ENCODE measurements at regions not wholly inside any gene's neighbourhood (a gene's known extent, or its start where the extent isn't known, plus 50 kb on each side); places are given as distances from the start of the nearest gene placed in this dataset.

DNA sequence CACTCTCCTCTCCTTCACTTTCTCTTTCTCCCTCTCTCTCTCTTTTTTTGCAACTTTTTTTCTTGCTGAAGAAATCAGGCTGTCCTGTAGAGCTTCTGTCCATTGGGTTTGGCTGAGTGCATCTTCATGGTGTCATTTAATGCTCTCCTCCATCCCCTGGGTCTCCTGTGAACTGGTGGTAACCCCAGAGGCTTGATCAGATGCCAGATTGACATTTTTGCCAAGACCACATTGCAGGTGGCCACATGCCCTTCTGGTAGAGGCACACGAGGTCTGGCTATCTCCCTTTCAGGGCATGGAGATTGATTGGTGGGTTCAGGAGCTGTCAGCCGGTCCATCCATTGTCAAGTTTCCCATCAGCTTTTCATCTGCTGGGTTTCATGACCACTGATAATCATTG is 188.3 kb upstream of the MYL2 start:
- H3K18ac ChIP-seq (ENCODE audit: low read length), result no peak overlapping the region
- H2AK5ac ChIP-seq (ENCODE audit: low read length), result no peak overlapping the region
- H3K9ac ChIP-seq (ENCODE audit: low read length), result no peak overlapping the region
- H3K4ac ChIP-seq (ENCODE audit: low read depth, low read length), result no peak overlapping the region
- H3K27me3 ChIP-seq (ENCODE audit: insufficient read depth, low read length), result no peaks in the 10 kb centered on the region
- WGBS (ENCODE audit: extremely low coverage, insufficient coverage, insufficient read length), result no CpG with 5 or more reads among the region's 2 CpGs
- no peak overlapping the region for H3K4me2 ChIP-seq (ENCODE audit: low read length)
- H3K4me3 ChIP-seq (ENCODE audit: low read depth, low read length), result no peak overlapping the region
- H3K23ac ChIP-seq (ENCODE audit: low read length), result no peak overlapping the region
- DNase-seq, result no peak
- no peaks in the 10 kb centered on the region for H3K79me1 ChIP-seq (ENCODE audit: low read length)
- H4K91ac ChIP-seq (ENCODE audit: low read depth, low read length), result no peak overlapping the region
- H4K8ac ChIP-seq (ENCODE audit: low read depth, low read length), result no peak overlapping the region
- H3K79me2 ChIP-seq (ENCODE audit: control insufficient read depth, insufficient read depth, low read length, poor library complexity), result no peaks in the 10 kb centered on the region
- H2AFZ ChIP-seq (ENCODE audit: insufficient read depth, low read length, poor library complexity), result no peak overlapping the region
- H3K27ac ChIP-seq (ENCODE audit: low read depth, low read length), result no peak overlapping the region
- H3K14ac ChIP-seq (ENCODE audit: low read length), result no peak overlapping the region
- no peak overlapping the region for H2BK5ac ChIP-seq (ENCODE audit: low read depth, low read length, poor library complexity)
- H3K36me3 ChIP-seq (ENCODE audit: control insufficient read depth in 1 of 2, insufficient read depth in 2 of 2, low read length in 2 of 2), result no peaks in the 10 kb centered on the region
- H3K9me3 ChIP-seq (ENCODE audit: insufficient read depth, low read depth, low read length), result peaks cover 3% of the 10 kb centered on the region
- no peak overlapping the region for H2BK120ac ChIP-seq (ENCODE audit: insufficient read depth, low read length, poor library complexity)
- no peak overlapping the region for H2BK12ac ChIP-seq (ENCODE audit: low read length)
- no peaks in the 10 kb centered on the region for H3K4me1 ChIP-seq (ENCODE audit: control insufficient read depth in 1 of 2, insufficient read depth in 2 of 2, low read length in 2 of 2)
- no peak overlapping the region for H4K12ac ChIP-seq (ENCODE audit: low read depth, low read length)

DNA sequence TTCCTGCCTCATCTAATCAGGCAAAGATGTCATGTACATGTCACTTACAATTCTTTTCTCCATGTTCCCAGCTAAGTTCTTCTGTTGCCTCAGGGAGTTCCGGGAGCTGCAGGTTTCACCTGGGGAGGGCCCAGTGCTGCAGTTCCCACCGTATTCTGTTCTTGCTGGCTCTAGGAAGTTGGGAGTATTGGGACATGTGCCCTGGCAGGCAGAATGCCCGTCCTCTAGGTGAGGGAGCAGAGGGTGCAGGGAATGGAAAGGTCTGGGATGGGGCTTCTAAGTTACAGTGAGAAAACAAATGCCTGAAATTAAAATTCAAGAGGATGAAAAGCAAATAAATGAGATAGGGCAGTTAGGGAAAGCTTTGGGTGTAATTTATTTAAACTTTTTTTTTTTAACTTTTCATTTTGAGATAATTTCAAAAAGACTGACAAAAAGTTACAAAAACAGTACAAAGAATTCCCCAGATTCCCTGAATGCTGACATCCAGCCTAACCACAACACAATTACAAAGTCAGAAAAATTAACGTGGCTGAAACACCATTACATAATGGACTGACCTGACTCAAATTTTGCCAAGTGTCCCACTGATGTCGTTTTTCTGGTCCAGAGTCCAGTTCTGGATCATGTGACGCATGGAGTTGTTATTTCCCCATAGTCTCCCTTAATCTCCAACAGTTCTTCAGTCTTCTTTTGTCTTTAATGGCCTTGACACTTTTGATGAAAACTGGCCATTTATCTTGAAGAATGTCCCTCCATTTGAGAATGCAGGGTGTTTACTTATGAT is 187.2 kb upstream of the MYL2 start:
- Histone ChIP-seq H3K4me3 (ENCODE audit: low read depth, low read length) (no peak overlapping the region), H2BK12ac (ENCODE audit: low read length) (no peak overlapping the region), H3K18ac (ENCODE audit: low read length) (no peak overlapping the region), H3K9me3 (ENCODE audit: insufficient read depth, low read depth, low read length) (peaks cover 3% of the 10 kb centered on the region), H3K4me1 (ENCODE audit: control insufficient read depth in 1 of 2, insufficient read depth in 2 of 2, low read length in 2 of 2) (no peaks in the 10 kb centered on the region), H3K9ac (ENCODE audit: low read length) (no peak overlapping the region), H4K12ac (ENCODE audit: low read depth, low read length) (no peak overlapping the region), H3K14ac (ENCODE audit: low read length) (no peak overlapping the region), H3K27me3 (ENCODE audit: insufficient read depth, low read length) (no peaks in the 10 kb centered on the region), H3K23ac (ENCODE audit: low read length) (no peak overlapping the region), H4K8ac (ENCODE audit: low read depth, low read length) (no peak overlapping the region), H4K91ac (ENCODE audit: low read depth, low read length) (no peak overlapping the region), H3K27ac (ENCODE audit: low read depth, low read length) (no peak overlapping the region), H2AK5ac (ENCODE audit: low read length) (no peak overlapping the region), H3K4me2 (ENCODE audit: low read length) (no peak overlapping the region), H3K36me3 (ENCODE audit: control insufficient read depth in 1 of 2, insufficient read depth in 2 of 2, low read length in 2 of 2) (no peaks in the 10 kb centered on the region), H2BK120ac (ENCODE audit: insufficient read depth, low read length, poor library complexity) (no peak overlapping the region), H2BK5ac (ENCODE audit: low read depth, low read length, poor library complexity) (no peak overlapping the region), H3K4ac (ENCODE audit: low read depth, low read length) (no peak overlapping the region), H3K79me1 (ENCODE audit: low read length) (no peaks in the 10 kb centered on the region), H2AFZ (ENCODE audit: insufficient read depth, low read length, poor library complexity) (no peak overlapping the region), H3K79me2 (ENCODE audit: control insufficient read depth, insufficient read depth, low read length, poor library complexity) (no peaks in the 10 kb centered on the region)
- no peak for DNase-seq
- no CpG with 5 or more reads among the region's 6 CpGs for WGBS (ENCODE audit: extremely low coverage, insufficient coverage, insufficient read length)

DNA sequence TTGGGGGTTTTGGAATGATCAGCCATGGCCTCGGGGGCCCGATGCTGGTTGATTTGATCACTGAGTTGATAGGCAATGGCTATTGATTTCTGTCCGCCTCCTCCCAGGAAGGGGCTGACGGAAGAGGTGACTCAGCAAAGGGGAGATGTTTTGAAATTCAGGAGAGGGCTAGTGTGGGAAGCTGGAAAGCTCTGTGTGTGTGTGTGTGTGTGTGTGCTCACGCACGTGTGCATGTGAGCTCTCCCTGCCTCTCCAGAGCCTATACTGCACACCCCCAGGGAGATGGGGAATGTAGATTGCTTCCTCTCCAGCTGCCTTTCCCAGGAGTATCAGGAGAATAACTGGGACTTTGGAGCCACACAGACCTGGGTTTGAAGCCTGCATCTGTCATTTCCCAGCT is 184.9 kb upstream of the MYL2 start:
- Histone ChIP-seq H3K4ac (ENCODE audit: low read depth, low read length) (no peak overlapping the region), H4K12ac (ENCODE audit: low read depth, low read length) (no peak overlapping the region), H3K18ac (ENCODE audit: low read length) (no peak overlapping the region), H3K9ac (ENCODE audit: low read length) (no peak overlapping the region), H3K79me2 (ENCODE audit: control insufficient read depth, insufficient read depth, low read length, poor library complexity) (no peaks in the 10 kb centered on the region), H3K27ac (ENCODE audit: low read depth, low read length) (no peak overlapping the region), H3K23ac (ENCODE audit: low read length) (no peak overlapping the region), H4K91ac (ENCODE audit: low read depth, low read length) (no peak overlapping the region), H3K4me1 (ENCODE audit: control insufficient read depth in 1 of 2, insufficient read depth in 2 of 2, low read length in 2 of 2) (no peaks in the 10 kb centered on the region), H3K79me1 (ENCODE audit: low read length) (no peaks in the 10 kb centered on the region), H3K4me2 (ENCODE audit: low read length) (no peak overlapping the region), H2BK5ac (ENCODE audit: low read depth, low read length, poor library complexity) (no peak overlapping the region), H3K27me3 (ENCODE audit: insufficient read depth, low read length) (no peaks in the 10 kb centered on the region), H4K8ac (ENCODE audit: low read depth, low read length) (no peak overlapping the region), H2BK12ac (ENCODE audit: low read length) (no peak overlapping the region), H3K36me3 (ENCODE audit: control insufficient read depth in 1 of 2, insufficient read depth in 2 of 2, low read length in 2 of 2) (no peaks in the 10 kb centered on the region), H3K4me3 (ENCODE audit: low read depth, low read length) (no peak overlapping the region), H2AK5ac (ENCODE audit: low read length) (no peak overlapping the region), H2BK120ac (ENCODE audit: insufficient read depth, low read length, poor library complexity) (no peak overlapping the region), H3K9me3 (ENCODE audit: insufficient read depth, low read depth, low read length) (peaks cover 3% of the 10 kb centered on the region), H3K14ac (ENCODE audit: low read length) (no peak overlapping the region), H2AFZ (ENCODE audit: insufficient read depth, low read length, poor library complexity) (no peak overlapping the region)
- DNase-seq, result no peak
- WGBS (ENCODE audit: extremely low coverage, insufficient coverage, insufficient read length), result no CpG with 5 or more reads among the region's 6 CpGs

DNA sequence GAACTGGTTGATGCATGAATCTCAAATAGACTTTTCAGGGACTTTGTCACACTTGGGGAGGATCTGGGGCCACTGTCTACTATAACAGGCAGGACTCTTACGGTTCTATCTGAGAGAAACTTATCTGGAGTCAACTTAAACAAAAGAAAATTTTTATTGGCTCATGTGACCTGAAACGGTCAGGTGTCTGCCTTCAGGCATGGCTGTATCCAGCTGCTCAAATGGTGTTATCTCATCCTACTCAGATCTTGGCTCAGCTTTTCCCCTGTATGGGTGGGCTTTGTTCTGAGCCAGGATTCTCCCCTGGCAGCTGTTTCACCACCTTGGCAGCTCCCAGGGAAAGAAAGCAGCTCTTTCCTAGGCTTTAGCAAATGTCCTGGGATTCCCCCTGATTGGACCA is 183.2 kb upstream of the MYL2 start:
- no peak overlapping the region for H3K27ac ChIP-seq (ENCODE audit: low read depth, low read length)
- H2BK12ac ChIP-seq (ENCODE audit: low read length), result no peak overlapping the region
- no peak overlapping the region for H3K14ac ChIP-seq (ENCODE audit: low read length)
- H3K9me3 ChIP-seq (ENCODE audit: insufficient read depth, low read depth, low read length), result peaks cover 3% of the 10 kb centered on the region
- no peak overlapping the region for H4K8ac ChIP-seq (ENCODE audit: low read depth, low read length)
- no peak overlapping the region for H4K91ac ChIP-seq (ENCODE audit: low read depth, low read length)
- H4K12ac ChIP-seq (ENCODE audit: low read depth, low read length), result no peak overlapping the region
- H3K18ac ChIP-seq (ENCODE audit: low read length), result no peak overlapping the region
- no peak overlapping the region for H2AK5ac ChIP-seq (ENCODE audit: low read length)
- H3K36me3 ChIP-seq (ENCODE audit: control insufficient read depth in 1 of 2, insufficient read depth in 2 of 2, low read length in 2 of 2), result no peaks in the 10 kb centered on the region
- no peak overlapping the region for H3K23ac ChIP-seq (ENCODE audit: low read length)
- no peaks in the 10 kb centered on the region for H3K79me2 ChIP-seq (ENCODE audit: control insufficient read depth, insufficient read depth, low read length, poor library complexity)
- WGBS (ENCODE audit: extremely low coverage, insufficient coverage, insufficient read length), result no CpG with 5 or more reads among the region's 2 CpGs
- H3K4me1 ChIP-seq (ENCODE audit: control insufficient read depth in 1 of 2, insufficient read depth in 2 of 2, low read length in 2 of 2), result no peaks in the 10 kb centered on the region
- H2BK5ac ChIP-seq (ENCODE audit: low read depth, low read length, poor library complexity), result no peak overlapping the region
- no peaks in the 10 kb centered on the region for H3K79me1 ChIP-seq (ENCODE audit: low read length)
- H2BK120ac ChIP-seq (ENCODE audit: insufficient read depth, low read length, poor library complexity), result no peak overlapping the region
- no peak overlapping the region for H3K4me2 ChIP-seq (ENCODE audit: low read length)
- no peak overlapping the region for H3K4ac ChIP-seq (ENCODE audit: low read depth, low read length)
- H3K27me3 ChIP-seq (ENCODE audit: insufficient read depth, low read length), result no peaks in the 10 kb centered on the region
- H3K9ac ChIP-seq (ENCODE audit: low read length), result no peak overlapping the region
- DNase-seq, result no peak
- no peak overlapping the region for H2AFZ ChIP-seq (ENCODE audit: insufficient read depth, low read length, poor library complexity)
- H3K4me3 ChIP-seq (ENCODE audit: low read depth, low read length), result no peak overlapping the region
